Stimulated activated CD4-positive, alpha-beta T cell treated with anti-CD3 and anti-CD28 coated beads, Interleukin-2, amount 100 ng/mL, for 24 hours (primary cell): ENCODE measurements at regions not wholly inside any gene's neighbourhood (a gene's known extent, or its start where the extent isn't known, plus 50 kb on each side); places are given as distances from the start of the nearest gene placed in this dataset.
"Not testable (repeated sequence)": the region's sequence is repeated elsewhere in the genome, so short reads cannot be mapped to it uniquely, and the experiment has no call there.

ENCODE experiments used
- DNase-seq, 2 donors: peaks; one replicate each; pipeline ENCODE4 v3.0.0-alpha.2; 2020

DNA sequence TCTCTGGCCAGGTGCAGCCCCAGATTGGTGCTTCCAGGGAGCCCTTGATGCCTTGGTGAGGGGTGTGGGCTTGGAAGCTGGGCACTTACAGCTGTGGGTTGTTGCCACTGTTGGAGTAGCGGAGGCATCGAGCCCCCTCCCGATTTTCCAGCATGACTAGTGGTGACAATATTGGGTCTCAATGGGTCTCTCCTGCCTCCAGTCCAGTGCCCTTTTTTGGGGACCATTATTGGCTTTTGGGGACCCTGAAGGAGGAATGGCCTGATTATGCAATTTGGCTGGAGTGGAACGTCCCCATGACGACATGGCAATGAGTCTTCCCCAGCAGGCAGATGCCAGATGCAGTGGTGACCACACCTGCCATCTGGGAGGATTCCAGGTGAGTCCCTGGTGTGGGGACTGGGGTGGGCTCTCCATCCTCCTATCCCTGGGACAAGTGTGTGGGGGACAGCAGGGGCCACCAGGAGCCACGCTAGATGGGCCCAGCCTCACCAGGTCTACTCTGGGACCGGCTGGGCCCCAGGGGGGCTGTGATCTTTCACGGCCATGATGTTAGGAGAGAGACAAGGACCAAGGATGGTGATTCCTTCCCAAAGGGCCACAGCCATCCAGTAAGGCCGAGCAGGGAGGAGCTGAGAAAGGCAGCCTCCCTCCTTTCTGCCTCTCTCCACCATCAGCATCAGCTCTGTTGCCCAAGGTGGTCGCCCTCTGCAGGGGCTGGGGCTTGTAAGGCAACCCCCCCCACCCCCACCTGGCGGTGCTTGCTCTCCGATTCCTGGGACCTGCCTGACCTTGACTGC, 196.8 kb downstream of the GOLGA6L6 start:
- peak in 1 of 2 donors; percentile 20 for DNase-seq

DNA sequence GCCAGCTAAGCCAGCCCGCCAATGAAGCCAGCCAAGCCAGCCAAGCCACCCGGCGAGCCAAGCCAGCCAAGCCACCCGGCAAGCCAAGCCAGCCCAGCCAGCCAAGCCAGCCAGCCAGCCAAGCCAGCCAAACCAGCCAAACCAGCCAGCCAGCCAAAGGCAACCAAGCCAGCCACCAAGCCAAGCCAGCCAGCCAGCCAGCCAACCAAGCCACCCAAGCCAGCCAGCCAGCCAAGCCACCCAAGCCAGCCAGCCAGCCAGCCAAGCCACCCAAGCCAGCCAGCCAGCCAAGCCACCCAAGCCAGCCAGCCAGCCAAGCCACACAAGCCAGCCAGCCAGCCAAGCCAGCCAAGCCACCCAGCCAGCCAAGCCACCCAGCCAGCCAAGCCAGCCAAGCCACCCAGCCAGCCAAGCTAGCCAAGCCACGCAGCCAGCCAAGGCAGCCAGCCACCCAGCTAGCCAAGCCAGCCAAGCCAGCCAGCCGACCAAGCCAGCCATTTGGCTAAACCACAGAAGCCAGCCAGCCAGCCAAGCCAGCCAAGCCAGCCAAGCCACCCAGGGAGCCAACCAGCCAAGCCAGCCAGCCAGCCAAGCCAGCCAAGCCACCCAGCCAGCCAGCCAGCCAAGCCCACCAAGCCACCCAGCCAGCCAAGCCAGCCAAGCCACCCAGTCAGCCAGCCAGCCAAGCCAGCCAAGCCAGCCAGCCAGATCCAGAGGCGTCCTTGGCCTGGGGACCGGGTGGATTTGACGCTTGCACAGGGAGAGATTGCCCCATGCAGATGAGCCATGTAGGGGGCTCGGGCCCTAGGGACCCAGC, 198.0 kb downstream of the GOLGA6L6 start:
- DNase-seq: not testable (repeated sequence)

DNA sequence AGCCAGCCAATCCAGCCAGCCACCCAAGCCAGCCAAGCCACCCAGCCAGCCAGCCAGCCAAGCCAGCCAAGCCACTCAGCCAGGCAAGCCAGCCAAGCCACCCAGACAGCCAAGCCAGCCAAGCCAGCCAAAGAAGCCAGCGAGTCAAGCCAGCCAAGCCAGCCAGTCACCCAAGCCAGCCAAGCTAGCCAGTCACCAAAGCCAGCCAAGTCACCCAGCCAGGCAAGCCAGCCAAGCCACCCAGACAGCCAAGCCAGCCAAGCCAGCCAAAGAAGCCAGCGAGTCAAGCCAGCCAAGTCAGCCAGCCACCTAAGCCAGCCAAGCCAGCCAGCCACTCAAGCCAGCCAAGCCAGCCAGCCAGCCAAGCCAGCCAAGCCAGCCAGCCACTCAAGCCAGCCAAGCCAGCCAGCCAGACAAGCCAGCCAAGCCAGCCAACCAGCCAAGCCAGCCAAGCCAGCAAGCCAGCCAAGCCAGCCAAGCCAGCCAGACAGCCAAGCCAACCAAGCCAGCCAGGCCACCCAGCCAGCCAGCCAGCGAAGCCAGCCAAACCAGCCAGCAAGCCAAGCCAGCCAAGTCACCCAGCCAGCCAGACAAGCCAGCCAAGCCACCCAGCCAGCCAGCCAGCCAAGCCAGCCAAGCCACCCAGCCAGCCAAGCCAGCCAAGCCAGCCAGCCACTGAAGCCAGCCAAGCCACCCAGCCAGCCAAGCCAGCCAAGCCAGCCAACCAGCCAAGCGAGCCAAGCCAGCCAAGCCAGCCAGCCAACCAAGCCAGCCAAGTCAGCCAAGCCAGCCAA, 198.8 kb downstream of the GOLGA6L6 start:
- DNase-seq: not testable (repeated sequence)

DNA sequence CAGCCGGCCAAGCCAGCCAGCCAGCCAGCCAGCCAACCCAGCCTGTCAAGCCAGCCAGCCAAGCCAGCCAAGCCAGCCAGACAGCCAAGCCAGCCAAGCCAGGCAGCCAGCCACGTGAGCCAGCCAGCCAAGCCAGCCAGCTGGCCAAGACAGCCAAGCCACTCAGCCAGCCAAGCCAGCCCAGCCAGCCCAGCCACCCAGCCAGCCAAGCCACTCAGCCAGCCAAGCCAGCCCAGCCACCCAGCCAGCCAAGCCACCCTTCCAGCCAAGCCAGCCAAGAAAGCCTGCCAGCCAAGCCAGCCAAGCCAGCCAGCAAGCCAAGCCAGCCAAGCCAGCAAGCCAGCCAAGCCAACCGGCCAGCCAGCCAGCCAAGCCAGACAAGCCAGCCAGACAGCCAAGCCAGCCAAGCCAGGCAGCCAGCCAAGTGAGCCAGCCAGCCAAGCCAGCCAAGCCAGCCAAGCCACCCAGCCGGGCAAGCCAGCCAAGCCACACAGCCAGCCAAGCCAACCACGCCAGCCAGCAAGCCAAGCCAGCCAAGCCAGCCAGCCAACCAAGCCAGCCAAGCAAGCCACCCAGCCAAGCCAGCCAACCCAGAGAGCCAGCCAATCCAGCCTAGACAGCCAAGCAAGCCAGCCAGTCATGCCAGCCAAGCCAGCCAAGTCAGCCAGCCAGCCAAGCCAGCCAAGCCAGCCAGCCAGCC, 199.5 kb downstream of the GOLGA6L6 start:
- DNase-seq: peak in 1 of 2 donors; percentile 66

DNA sequence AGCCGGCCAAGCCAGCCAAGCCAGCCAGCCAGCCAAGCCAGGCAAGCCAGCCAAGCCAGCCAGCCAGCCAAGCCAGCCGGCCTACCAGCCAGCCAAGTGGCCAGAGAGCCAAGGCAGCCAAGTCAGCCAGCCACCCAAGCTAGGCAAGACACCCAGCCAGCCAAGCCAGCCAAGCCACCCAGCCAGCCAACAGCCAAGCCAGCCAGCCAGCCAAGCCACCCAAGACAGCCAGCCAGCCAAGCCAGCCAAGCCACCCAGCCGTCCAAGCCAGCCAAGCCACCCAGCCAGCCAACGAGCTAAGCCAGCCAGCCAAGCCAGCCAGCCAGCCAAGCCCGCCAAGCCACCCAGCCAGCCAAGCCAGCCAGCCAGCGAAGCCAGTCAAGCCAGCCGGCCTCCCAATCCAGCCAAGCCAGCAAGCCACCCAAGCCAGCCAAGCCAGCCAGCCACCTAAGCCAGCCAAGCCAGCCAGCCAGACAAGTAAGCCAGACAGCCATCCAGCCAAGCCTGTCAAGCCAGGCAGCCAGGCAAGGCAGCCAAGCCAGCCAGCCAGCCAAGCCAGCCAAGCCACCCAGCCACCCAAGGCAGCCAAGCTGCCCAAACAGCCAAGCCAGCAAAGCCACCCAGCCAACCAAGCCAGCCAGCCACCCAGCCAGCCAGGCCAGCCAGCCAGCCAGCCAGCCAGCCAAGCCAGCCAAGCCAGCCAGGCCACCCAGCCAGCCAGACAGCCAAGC, 200.5 kb downstream of the GOLGA6L6 start:
- peak in 1 of 2 donors; percentile 67 for DNase-seq

DNA sequence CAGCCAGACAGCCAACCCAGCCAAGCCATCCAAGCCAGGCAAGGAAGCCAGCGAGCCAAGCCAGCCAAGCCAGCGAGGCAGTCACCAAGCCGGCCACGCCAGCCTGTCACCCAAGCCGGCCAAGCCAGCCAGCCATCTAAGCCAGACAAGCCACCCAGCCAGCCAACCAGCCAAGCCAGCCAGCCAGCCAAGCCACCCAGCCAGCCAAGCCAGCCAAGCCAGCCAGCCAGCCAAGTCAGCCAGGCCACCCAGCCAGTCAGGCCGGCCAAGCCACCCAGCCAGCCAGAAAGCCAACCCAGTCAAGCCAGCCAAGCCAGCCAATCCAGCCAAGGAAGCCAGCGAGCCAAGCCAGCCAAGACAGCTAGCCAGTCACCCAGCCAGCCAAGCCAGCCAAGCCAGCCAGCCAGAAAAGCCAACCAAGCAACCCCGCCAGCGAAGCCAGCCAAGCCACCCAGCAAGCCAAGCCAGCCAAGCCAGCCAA, 201.2 kb downstream of the GOLGA6L6 start:
- peak in 1 of 2 donors; percentile 50 for DNase-seq

DNA sequence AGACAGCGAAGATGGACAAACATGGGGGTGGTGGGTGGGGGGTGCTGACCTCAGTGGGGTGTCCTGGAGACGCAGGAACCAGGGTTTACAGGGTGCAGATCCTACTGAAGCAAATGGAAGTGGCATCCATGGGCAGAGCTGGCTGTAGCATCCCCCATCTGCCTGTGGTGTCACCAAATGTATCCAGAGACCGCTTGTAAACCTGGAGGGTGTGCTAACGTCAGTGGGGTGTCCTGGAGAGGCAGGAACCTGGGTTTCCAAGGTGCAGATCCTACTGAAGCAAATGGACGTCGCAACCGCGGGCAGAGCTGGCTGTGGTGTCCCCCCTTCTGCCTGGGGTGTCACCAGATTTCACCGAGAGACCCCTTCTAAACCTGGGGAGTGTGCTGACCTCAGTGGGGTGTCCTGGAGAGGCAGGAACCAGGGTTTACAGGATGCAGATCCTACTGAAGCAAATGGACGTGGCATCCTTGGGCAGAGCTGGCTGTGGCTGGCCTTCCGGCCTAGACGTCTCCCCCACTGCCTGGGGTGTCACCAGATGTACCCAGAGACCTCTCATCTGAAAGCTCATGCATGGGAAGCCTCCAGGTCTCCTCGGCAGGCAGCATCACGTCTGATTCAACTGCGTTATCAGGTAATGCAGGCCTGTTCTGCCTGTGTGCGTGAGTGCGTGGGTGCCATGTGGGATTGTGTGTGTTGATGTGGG, 202.4 kb downstream of the GOLGA6L6 start:
- DNase-seq: not testable (repeated sequence)

DNA sequence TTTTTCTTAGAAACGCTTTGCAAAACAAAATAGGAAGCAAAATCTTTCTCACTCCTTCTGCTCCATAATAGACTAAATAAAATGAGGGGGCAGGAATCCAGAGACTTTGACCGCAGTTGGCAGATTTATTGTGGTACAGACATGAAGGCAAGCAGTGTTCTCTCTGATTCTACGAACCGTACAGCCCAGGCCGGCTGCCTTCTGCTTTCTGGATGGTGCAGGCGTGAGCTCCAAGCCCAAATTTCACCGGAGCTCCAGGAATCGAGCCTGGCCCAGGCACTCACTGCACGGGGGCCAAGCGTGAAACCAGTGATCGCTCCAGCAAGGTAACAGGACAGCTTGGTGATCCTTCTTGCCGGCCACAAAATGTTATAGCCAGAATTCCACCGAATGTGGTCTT, 202.9 kb downstream of the GOLGA6L6 start:
- not testable (repeated sequence) for DNase-seq

DNA sequence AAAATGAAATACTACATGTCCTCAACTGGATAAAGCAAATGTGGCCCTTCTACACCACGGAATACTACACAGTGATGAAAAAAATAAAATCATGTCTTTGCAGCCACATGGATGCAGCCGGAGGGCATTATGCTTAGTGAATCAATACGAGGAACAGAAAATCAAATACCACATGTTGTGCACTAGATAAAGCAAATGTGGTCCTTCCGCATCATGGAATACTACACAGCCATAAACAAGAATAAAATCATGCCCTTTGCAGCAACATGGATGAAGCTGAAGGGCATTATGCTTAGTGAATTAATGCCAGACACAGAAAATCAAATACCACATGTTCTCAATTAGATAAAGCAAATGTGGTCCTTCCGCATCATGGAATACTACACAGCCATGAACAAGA, 204.4 kb downstream of the GOLGA6L6 start:
- DNase-seq: not testable (repeated sequence)

DNA sequence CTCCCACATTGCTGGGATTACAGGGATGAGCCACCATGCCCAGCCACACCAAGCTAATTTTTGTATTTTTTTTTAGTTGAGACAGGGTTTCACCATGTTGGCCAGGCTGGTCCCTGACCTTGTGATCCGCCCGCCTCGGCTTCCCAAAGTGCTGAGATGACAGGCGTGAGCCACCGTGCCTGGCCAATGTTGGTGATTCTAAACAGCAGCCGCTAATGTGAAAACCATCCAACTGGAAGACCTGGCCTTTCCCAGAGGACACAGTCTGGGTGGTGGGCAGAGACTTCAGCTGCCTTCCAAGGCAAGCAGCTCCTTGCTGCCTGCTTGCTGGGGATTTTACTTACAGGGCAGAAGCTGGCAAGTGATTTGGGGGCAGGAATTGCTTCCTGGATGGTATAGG, 207.1 kb downstream of the GOLGA6L6 start:
- DNase-seq: not testable (repeated sequence)

DNA sequence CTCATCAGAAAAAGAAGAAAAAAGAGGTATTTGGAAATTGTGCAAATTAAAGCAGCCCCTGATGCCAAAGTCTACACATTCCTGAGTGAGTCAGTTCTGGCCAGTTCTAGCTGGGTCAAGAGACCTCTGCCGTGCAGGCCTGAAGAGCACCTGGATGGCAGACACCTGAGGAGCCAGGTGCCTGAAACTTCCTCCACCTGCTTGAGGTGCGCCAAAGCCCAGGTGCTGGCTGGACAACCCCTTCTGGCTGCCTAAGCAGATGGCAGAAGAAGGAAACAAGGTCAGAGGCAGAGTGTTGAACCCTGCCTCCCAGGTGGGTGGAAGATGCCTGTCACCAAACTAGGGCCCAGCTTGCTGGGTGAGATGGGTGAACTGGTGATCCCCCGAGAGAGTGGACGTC, 215.8 kb downstream of the GOLGA6L6 start:
- not testable (repeated sequence) for DNase-seq

DNA sequence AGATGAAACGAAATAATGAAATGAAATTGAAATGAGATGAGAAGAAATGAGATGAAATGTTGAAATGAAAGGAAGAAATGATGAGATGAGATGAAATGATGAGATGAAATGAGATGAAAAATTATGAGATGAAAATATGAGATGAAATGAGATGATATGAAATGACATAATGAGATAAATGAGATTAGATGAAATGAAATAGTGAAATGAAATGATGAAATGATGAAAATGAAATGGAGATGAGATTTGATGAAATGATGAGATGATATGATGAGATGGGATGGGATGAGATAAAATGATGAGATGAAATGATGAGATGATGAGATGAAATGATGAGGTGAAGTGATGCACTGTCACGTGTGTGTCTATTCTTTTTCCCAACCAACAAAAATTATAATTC, 224.5 kb downstream of the GOLGA6L6 start:
- DNase-seq: not testable (repeated sequence)

DNA sequence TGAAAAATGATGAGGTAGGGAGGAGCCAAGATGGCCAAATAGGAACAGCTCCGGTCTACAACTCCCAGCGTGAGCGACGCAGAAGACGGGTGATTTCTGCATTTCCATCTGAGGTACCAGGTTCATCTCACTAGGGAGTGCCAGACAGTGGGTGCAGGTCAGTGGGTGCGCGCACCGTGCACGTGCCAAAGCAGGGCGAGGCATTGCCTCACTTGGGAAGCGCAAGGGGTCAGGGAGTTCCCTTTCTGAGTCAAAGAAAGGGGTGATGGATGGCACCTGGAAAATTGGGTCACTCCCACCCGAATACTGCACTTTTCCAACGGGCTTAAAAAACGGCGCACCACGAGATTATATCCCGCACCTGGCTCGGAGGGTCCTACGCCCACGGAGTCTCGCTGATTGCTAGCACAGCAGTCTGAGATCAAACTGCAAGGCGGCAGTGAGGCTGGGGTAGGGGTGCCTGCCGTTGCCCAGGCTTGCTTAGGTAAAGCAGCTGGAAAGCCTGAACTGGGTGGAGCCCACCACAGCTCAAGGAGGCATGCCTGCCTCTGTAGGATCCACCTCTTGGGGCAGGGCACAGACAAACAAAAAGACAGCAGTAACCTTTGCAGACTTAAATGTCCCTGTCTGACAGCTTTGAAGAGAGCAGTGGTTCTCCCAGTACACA, 230.5 kb downstream of the GOLGA6L6 start:
- DNase-seq: not testable (repeated sequence)

DNA sequence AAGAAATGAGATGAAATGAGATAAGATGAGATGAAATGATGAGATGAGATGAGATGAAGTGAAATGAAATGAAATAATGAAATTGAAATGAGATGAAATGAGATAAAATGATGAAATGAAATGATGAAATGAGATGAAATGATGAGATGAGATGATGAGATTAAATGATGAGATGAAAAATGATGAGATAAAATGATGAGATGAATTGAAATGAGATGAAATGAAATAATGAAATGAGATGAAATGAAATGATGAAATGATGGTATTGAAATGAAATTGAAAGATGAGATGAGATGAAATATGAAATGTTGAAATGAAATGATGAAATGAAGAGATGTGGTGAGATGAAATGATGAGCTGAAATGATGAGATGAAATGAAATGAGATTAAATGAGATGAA, 231.0 kb downstream of the GOLGA6L6 start:
- no peak for DNase-seq

DNA sequence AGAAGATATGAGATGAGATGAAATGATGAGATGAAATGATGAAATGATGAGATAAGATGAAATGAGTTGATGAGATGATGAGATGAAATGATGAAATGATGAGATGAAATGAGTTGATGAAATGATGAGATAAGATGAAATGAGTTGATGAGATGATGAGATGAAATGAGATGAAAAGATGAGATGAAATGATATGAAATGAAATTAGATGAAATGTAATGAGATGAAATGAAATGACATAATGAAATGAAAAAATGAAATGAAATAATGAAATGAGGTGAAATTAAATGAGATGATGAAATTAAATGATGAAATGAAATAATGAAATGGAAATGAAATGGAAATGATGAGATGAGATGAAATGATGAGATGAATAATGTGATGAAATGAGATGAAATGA, 231.6 kb downstream of the GOLGA6L6 start:
- DNase-seq: not testable (repeated sequence)

DNA sequence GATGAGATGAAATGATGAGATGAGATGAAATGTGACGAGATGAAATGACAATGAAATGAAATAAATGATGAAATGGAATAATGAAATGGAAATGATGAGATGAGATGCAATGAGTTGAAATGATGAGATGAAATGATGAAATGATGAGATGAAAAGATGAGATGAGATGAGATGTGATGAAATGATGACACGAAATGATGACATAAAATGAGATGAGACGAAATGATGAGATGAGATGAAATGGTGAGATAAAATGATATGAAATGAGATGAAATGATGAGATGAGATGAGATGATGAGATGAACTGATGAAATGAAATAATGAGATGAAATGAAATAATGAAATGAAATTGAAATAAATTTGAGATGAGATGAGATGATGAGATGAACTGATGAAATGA, 232.2 kb downstream of the GOLGA6L6 start:
- not testable (repeated sequence) for DNase-seq

DNA sequence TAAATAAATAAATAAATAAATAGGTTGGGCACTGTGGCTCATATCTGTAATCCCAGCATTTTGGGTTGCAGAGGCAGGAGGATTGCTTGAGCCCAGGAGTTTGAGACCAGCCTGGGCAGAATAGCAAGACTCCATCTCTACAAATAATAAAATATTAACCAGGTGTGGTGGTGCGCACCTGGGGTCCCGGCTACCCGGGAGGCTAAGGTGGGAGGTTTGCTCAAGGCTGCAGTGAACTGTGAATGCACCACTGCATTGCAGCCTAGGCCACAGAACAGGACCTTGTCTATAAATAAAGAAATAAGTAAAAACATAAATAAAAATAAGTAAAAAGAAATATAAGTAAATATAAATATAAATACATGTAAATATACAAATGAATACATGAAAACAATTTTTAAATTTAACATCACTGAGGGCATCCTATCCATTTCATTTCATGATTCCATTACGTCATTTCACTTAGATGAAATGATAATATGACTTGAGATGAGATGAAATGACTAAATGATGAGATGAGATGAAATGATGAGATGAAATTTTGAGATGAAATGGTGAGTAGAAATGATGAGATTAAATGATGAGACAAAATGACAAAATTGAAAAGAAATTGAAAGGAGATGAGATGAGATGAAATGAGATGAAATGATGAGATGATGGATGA, 233.4 kb downstream of the GOLGA6L6 start:
- DNase-seq: not testable (repeated sequence)

DNA sequence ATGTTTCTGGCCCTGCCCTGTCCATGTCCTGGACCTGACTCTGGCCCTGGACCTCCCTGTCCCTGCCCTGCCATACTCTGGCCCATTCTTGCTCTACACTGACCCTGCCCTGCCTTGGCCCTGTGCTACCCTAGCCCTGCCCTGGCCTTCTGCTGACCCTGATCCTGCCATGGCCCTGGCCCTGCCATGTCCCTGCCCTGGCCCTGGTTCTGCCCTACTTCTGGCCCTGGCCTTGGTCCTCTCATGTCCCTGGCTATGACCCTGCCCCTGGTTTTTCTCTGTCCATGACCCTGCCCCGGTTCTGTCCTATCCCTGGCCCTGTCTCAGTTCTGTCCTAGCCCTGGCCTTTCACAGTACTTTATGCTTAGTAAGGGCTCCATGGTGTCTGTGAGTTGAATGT, 234.5 kb downstream of the GOLGA6L6 start:
- not testable (repeated sequence) for DNase-seq

DNA sequence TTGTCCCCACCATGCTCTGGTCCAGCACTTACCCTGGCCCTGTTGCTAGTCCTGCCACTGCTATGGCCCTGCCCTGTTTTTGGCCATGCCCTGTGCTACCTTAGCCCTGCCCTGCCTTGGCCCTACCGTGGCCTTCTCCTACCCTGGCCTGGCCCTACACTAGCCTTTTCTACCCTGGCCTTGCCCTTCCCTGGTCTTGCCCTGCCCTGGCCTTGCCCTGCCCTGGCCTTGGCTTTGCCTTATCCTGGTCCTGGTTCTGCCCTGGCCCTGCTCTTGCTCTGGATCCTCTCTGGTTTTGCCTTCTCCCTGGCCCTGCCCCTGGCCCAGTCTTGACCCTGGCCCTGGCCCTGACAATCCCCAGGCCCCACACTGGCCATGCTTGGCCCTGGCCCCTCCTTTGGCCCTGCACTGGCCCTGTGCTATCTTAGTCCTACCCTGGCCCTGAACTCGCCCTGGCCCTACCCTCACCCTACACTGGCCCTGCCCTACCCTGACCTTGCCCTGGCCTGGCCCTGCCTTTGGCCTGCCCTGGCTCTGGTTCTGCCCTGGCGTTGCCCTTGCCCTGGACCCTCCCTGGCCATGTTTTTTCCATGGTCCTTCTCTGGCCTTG, 235.0 kb downstream of the GOLGA6L6 start:
- not testable (repeated sequence) for DNase-seq
